NCI-H446 treated with DMSO at 0.1 percent for 48 hours (cell line): ENCODE measurements at regions not wholly inside any gene's neighbourhood (a gene's known extent, or its start where the extent isn't known, plus 50 kb on each side); places are given as distances from the start of the nearest gene placed in this dataset.

ENCODE experiments used
- DNase-seq: peaks from one replicate; lab custom pipeline; 2025; lab: John Stamatoyannopoulos, UW

- no peak for DNase-seq
These were observed 326.6 kb upstream of the PROK2 start for GRCh38 chr3:72111265-72112205.

GRCh38 chr3:72109327-72110259 lies 324.6 kb upstream of the PROK2 start:
- DNase-seq, result no peak

GRCh38 chr3:72105306-72105705 lies 320.4 kb upstream of the PROK2 start:
- DNase-seq, result no peak

GRCh38 chr3:72102112-72102616 lies 317.2 kb upstream of the PROK2 start:
- DNase-seq, result no peak

GRCh38 chr3:72101494-72101893 lies 316.5 kb upstream of the PROK2 start:
- no peak for DNase-seq

- DNase-seq, result no peak
These were observed 315.7 kb upstream of the PROK2 start for GRCh38 chr3:72100601-72101187.

- DNase-seq, result no peak
These were observed 315.1 kb upstream of the PROK2 start for GRCh38 chr3:72100080-72100511.

- no peak for DNase-seq
These were observed 314.6 kb upstream of the PROK2 start for GRCh38 chr3:72099326-72100079.

GRCh38 chr3:72097053-72097452 lies 312.1 kb upstream of the PROK2 start:
- no peak for DNase-seq

GRCh38 chr3:72095521-72095920 lies 310.6 kb upstream of the PROK2 start:
- DNase-seq, result no peak

GRCh38 chr3:72093992-72094334 lies 309.0 kb upstream of the PROK2 start:
- DNase-seq, result no peak

- DNase-seq, result no peak
These were observed 308.5 kb upstream of the PROK2 start for GRCh38 chr3:72093270-72093991.

GRCh38 chr3:72092778-72093177 lies 307.8 kb upstream of the PROK2 start:
- DNase-seq, result no peak

GRCh38 chr3:72088486-72089025 lies 303.6 kb upstream of the PROK2 start:
- no peak for DNase-seq

GRCh38 chr3:72087420-72087819 lies 302.5 kb upstream of the PROK2 start:
- no peak for DNase-seq

GRCh38 chr3:72086743-72087087 lies 301.8 kb upstream of the PROK2 start:
- DNase-seq, result no peak

- DNase-seq, result no peak
These were observed 301.2 kb upstream of the PROK2 start for GRCh38 chr3:72086042-72086742.

GRCh38 chr3:72085036-72085435 lies 300.1 kb upstream of the PROK2 start:
- DNase-seq, result no peak

GRCh38 chr3:72082776-72083462 lies 298.0 kb upstream of the PROK2 start:
- DNase-seq, result no peak
